ENCODE measurements at regions not wholly inside any gene's neighbourhood (a gene's known extent, or its start where the extent isn't known, plus 50 kb on each side); places are given as distances from the start of the nearest gene placed in this dataset.

DNA sequence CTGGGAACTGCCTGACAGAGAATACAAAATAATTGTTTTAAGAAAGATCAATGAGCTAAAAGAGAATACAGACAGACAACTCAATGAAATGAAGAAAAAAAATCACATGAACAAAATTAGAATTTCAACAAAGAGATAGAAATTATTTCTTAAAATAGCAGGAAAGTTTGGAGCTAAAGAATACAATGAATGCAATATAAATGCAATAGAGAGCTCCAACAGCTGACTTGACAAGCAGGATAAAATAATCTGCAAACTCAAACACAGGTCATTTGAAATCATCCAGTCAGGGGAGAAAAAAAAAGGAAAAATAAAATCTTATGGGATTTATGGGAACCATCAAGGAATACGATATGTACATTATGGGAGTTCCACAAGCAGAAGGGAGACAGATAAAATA is 902.7 kb upstream of the ZEB2 start:
- H3K36me3 ChIP-seq (ENCODE audit: insufficient read depth, low read length, poor library complexity, severe bottlenecking): no peaks in the 10 kb centered on the region
- intact Hi-C loops (cut with micrococcal nuclease; ENCODE audit: unreplicated experiment): no loop called here
- POLR2A ChIA-PET (ENCODE audit: low non-redundant PET): no interaction called here
- no peak overlapping the region for H3K4me3 ChIP-seq (ENCODE audit: low read depth, low read length, poor library complexity, severe bottlenecking)
- DNase-seq (ENCODE audit: low spot score): no peak
- peaks cover 20% of the 10 kb centered on the region for H3K9me3 ChIP-seq (ENCODE audit: low read depth, low read length, poor library complexity, severe bottlenecking)
- no peaks in the 10 kb centered on the region for H3K4me1 ChIP-seq (ENCODE audit: insufficient read depth, low read length, poor library complexity, severe bottlenecking)
- H3K27ac ChIP-seq (ENCODE audit: low read depth, low read length, poor library complexity, severe bottlenecking): no peak overlapping the region
- CTCF ChIA-PET: no interaction called here
- no peak for TF ChIP-seq EZH2 (IDR thresholded peaks at IDR 0.05; ENCODE audit: borderline replicate concordance, low read depth, low read length, poor library complexity, severe bottlenecking)
- TF ChIP-seq, protein P1, sequence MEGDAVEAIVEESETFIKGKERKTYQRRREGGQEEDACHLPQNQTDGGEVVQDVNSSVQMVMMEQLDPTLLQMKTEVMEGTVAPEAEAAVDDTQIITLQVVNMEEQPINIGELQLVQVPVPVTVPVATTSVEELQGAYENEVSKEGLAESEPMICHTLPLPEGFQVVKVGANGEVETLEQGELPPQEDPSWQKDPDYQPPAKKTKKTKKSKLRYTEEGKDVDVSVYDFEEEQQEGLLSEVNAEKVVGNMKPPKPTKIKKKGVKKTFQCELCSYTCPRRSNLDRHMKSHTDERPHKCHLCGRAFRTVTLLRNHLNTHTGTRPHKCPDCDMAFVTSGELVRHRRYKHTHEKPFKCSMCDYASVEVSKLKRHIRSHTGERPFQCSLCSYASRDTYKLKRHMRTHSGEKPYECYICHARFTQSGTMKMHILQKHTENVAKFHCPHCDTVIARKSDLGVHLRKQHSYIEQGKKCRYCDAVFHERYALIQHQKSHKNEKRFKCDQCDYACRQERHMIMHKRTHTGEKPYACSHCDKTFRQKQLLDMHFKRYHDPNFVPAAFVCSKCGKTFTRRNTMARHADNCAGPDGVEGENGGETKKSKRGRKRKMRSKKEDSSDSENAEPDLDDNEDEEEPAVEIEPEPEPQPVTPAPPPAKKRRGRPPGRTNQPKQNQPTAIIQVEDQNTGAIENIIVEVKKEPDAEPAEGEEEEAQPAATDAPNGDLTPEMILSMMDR (conservative IDR thresholded peaks at IDR 0.05; ENCODE audit: low read depth, low read length): no peak
- no peaks in the 10 kb centered on the region for H3K27me3 ChIP-seq (replicated peaks; ENCODE audit: insufficient read depth, low read depth, low read length, poor library complexity)
- BruUV-seq (replicated peaks): no TSS peak

DNA sequence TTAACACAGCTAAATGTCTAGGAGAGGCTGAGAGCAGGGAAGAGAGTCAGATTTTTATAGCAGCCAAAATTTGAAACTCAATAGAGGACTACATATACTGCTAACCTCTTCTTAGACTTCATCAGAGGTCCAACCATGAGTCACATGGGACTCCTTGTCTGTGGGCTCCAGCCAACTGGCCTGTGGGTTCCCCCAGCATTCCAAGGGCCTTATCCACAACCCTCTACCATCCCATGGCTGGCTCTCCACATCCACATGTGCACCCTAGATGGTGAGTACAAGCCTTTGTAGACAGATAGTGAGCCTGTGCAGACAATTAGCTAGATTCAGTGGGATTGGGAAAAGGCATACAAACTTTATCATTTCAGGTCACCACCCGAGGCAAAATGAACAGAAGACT is 901.9 kb upstream of the ZEB2 start:
- no peaks in the 10 kb centered on the region for H3K4me1 ChIP-seq (ENCODE audit: insufficient read depth, low read length, poor library complexity, severe bottlenecking)
- ChIA-PET POLR2A (ENCODE audit: low non-redundant PET) (no interaction called here), CTCF (no interaction called here)
- no peak for DNase-seq (ENCODE audit: low spot score)
- no peak overlapping the region for H3K27ac ChIP-seq (ENCODE audit: low read depth, low read length, poor library complexity, severe bottlenecking)
- peaks cover 20% of the 10 kb centered on the region for H3K9me3 ChIP-seq (ENCODE audit: low read depth, low read length, poor library complexity, severe bottlenecking)
- H3K27me3 ChIP-seq (replicated peaks; ENCODE audit: insufficient read depth, low read depth, low read length, poor library complexity): no peaks in the 10 kb centered on the region
- no TSS peak for BruUV-seq (replicated peaks)
- intact Hi-C loops (cut with micrococcal nuclease; ENCODE audit: unreplicated experiment): no loop called here
- H3K36me3 ChIP-seq (ENCODE audit: insufficient read depth, low read length, poor library complexity, severe bottlenecking): no peaks in the 10 kb centered on the region
- H3K4me3 ChIP-seq (ENCODE audit: low read depth, low read length, poor library complexity, severe bottlenecking): no peak overlapping the region
- TF ChIP-seq EZH2 (IDR thresholded peaks at IDR 0.05; ENCODE audit: borderline replicate concordance, low read depth, low read length, poor library complexity, severe bottlenecking): no peak
- TF ChIP-seq, protein P1 (conservative IDR thresholded peaks at IDR 0.05; ENCODE audit: low read depth, low read length): no peak

DNA sequence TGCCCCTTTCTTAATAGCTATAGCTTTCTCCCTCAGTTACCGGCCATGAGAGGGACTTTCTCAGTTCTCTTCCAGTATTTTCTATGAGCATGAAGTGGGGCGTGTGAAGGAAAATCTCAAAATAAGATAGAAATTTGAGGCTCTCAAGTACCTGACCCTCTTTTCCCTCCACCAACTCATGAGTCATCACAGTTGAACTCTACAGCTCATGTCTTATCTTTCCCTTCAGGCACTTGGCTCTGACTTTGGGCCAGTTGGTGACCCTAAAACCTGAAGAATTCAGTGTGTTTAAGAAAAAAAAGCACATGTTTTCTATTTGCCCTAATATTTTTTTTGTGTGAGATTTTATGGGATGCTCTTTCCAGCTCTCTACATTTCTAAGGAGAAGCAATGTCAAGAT is 896.7 kb upstream of the ZEB2 start:
- Histone ChIP-seq H3K9me3 (ENCODE audit: low read depth, low read length, poor library complexity, severe bottlenecking) (peaks cover 20% of the 10 kb centered on the region), H3K4me3 (ENCODE audit: low read depth, low read length, poor library complexity, severe bottlenecking) (no peak overlapping the region), H3K27ac (ENCODE audit: low read depth, low read length, poor library complexity, severe bottlenecking) (no peak overlapping the region), H3K27me3 (replicated peaks; ENCODE audit: insufficient read depth, low read depth, low read length, poor library complexity) (no peaks in the 10 kb centered on the region), H3K4me1 (ENCODE audit: insufficient read depth, low read length, poor library complexity, severe bottlenecking) (peaks cover 7% of the 10 kb centered on the region), H3K36me3 (ENCODE audit: insufficient read depth, low read length, poor library complexity, severe bottlenecking) (peaks cover 4% of the 10 kb centered on the region)
- ChIA-PET CTCF (no interaction called here), POLR2A (ENCODE audit: low non-redundant PET) (no interaction called here)
- DNase-seq (ENCODE audit: low spot score): no peak
- no TSS peak for BruUV-seq (replicated peaks)
- intact Hi-C loops (cut with micrococcal nuclease; ENCODE audit: unreplicated experiment): no loop called here
- TF ChIP-seq EZH2 (IDR thresholded peaks at IDR 0.05; ENCODE audit: borderline replicate concordance, low read depth, low read length, poor library complexity, severe bottlenecking): no peak
- TF ChIP-seq, protein P1 (conservative IDR thresholded peaks at IDR 0.05; ENCODE audit: low read depth, low read length): no peak
